ENCODE measurements at regions not wholly inside any gene's neighbourhood (a gene's known extent, or its start where the extent isn't known, plus 50 kb on each side); places are given as distances from the start of the nearest gene placed in this dataset.
"Not testable (repeated sequence)": the region's sequence is repeated elsewhere in the genome, so short reads cannot be mapped to it uniquely, and the experiment has no call there.

- Histone ChIP-seq H3K9ac (no peak overlapping the region), H3K4me2 (ENCODE audit: low read length) (no peak overlapping the region), H3K36me3 (ENCODE audit: control insufficient read depth, insufficient read depth, low read length) (no peaks in the 10 kb centered on the region), H3K9me3 (ENCODE audit: control insufficient read depth, low read length) (no peaks in the 10 kb centered on the region), H3K79me2 (peaks cover 2% of the 10 kb centered on the region), H2AFZ (no peak overlapping the region), H3K4me1 (peaks cover 16% of the 10 kb centered on the region), H3K4me3 (ENCODE audit: low read depth, low read length) (no peak overlapping the region), H3K27ac (peak overlapping the region; percentile 53), H3K27me3 (ENCODE audit: control insufficient read depth, insufficient read depth, low read length) (no peaks in the 10 kb centered on the region)
- TF ChIP-seq CTCF (IDR thresholded peaks at IDR 0.05): no peak
These were observed 295.5 kb upstream of the BOD1L1 start for GRCh38 chr4:13922873-13923645.

GRCh38 chr4:13924900-13925299 lies 297.4 kb upstream of the BOD1L1 start:
- not testable (repeated sequence) for H2AFZ ChIP-seq; H3K79me2 ChIP-seq; H3K9me3 ChIP-seq (ENCODE audit: control insufficient read depth, low read length); H3K4me3 ChIP-seq (ENCODE audit: low read depth, low read length); H3K27ac ChIP-seq; H3K36me3 ChIP-seq (ENCODE audit: control insufficient read depth, insufficient read depth, low read length); H3K4me2 ChIP-seq (ENCODE audit: low read length); H3K9ac ChIP-seq; H3K27me3 ChIP-seq (ENCODE audit: control insufficient read depth, insufficient read depth, low read length)
- peaks cover 13% of the 10 kb centered on the region for H3K4me1 ChIP-seq

- H3K4me3 ChIP-seq (ENCODE audit: low read depth, low read length): no peak overlapping the region
- no peak for TF ChIP-seq CTCF (IDR thresholded peaks at IDR 0.05)
- H2AFZ ChIP-seq: no peak overlapping the region
- peaks cover 8% of the 10 kb centered on the region for H3K4me1 ChIP-seq
- no peak overlapping the region for H3K4me2 ChIP-seq (ENCODE audit: low read length)
- no peaks in the 10 kb centered on the region for H3K36me3 ChIP-seq (ENCODE audit: control insufficient read depth, insufficient read depth, low read length)
- H3K79me2 ChIP-seq: peaks cover 2% of the 10 kb centered on the region
- no peaks in the 10 kb centered on the region for H3K27me3 ChIP-seq (ENCODE audit: control insufficient read depth, insufficient read depth, low read length)
- H3K9me3 ChIP-seq (ENCODE audit: control insufficient read depth, low read length): no peaks in the 10 kb centered on the region
- H3K27ac ChIP-seq: no peak overlapping the region
- no peak overlapping the region for H3K9ac ChIP-seq
These were observed 300.7 kb upstream of the BOD1L1 start for GRCh38 chr4:13928214-13928613.

GRCh38 chr4:13930155-13930554 lies 302.6 kb upstream of the BOD1L1 start:
- Histone ChIP-seq H3K9me3 (ENCODE audit: control insufficient read depth, low read length) (no peaks in the 10 kb centered on the region), H3K36me3 (ENCODE audit: control insufficient read depth, insufficient read depth, low read length) (no peaks in the 10 kb centered on the region), H3K27ac (no peak overlapping the region), H3K4me1 (peaks cover 8% of the 10 kb centered on the region), H3K4me2 (ENCODE audit: low read length) (no peak overlapping the region), H3K27me3 (ENCODE audit: control insufficient read depth, insufficient read depth, low read length) (no peaks in the 10 kb centered on the region), H3K4me3 (ENCODE audit: low read depth, low read length) (no peak overlapping the region), H3K79me2 (no peaks in the 10 kb centered on the region), H2AFZ (no peak overlapping the region), H3K9ac (no peak overlapping the region)
- no peak for TF ChIP-seq CTCF (IDR thresholded peaks at IDR 0.05)

GRCh38 chr4:13933191-13933590 lies 305.7 kb upstream of the BOD1L1 start:
- TF ChIP-seq CTCF (IDR thresholded peaks at IDR 0.05): no peak
- no peak overlapping the region for H2AFZ ChIP-seq
- H3K36me3 ChIP-seq (ENCODE audit: control insufficient read depth, insufficient read depth, low read length): no peaks in the 10 kb centered on the region
- peaks cover 8% of the 10 kb centered on the region for H3K4me1 ChIP-seq
- no peak overlapping the region for H3K4me2 ChIP-seq (ENCODE audit: low read length)
- H3K27me3 ChIP-seq (ENCODE audit: control insufficient read depth, insufficient read depth, low read length): no peaks in the 10 kb centered on the region
- no peaks in the 10 kb centered on the region for H3K9me3 ChIP-seq (ENCODE audit: control insufficient read depth, low read length)
- H3K27ac ChIP-seq: no peak overlapping the region
- no peaks in the 10 kb centered on the region for H3K79me2 ChIP-seq
- H3K4me3 ChIP-seq (ENCODE audit: low read depth, low read length): no peak overlapping the region
- H3K9ac ChIP-seq: no peak overlapping the region
